ENCODE measurements at regions not wholly inside any gene's neighbourhood (a gene's known extent, or its start where the extent isn't known, plus 50 kb on each side); places are given as distances from the start of the nearest gene placed in this dataset.

- DNase-seq (ENCODE audit: low read depth) = no peak
- TF ChIP-seq, protein P1, sequence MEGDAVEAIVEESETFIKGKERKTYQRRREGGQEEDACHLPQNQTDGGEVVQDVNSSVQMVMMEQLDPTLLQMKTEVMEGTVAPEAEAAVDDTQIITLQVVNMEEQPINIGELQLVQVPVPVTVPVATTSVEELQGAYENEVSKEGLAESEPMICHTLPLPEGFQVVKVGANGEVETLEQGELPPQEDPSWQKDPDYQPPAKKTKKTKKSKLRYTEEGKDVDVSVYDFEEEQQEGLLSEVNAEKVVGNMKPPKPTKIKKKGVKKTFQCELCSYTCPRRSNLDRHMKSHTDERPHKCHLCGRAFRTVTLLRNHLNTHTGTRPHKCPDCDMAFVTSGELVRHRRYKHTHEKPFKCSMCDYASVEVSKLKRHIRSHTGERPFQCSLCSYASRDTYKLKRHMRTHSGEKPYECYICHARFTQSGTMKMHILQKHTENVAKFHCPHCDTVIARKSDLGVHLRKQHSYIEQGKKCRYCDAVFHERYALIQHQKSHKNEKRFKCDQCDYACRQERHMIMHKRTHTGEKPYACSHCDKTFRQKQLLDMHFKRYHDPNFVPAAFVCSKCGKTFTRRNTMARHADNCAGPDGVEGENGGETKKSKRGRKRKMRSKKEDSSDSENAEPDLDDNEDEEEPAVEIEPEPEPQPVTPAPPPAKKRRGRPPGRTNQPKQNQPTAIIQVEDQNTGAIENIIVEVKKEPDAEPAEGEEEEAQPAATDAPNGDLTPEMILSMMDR (IDR thresholded peaks at IDR 0.05; ENCODE audit: insufficient read depth, low read depth, low read length) = no peak
- no peak overlapping the region for H3K4me3 ChIP-seq (ENCODE audit: low read depth, low read length)
These were observed 783.6 kb upstream of the ZEB2 start for GRCh38 chr2:145303536-145303935.

GRCh38 chr2:145302886-145303285 lies 783.0 kb upstream of the ZEB2 start:
- DNase-seq (ENCODE audit: low read depth) = no peak
- no peak overlapping the region for H3K4me3 ChIP-seq (ENCODE audit: low read depth, low read length)
- TF ChIP-seq, protein P1 (IDR thresholded peaks at IDR 0.05; ENCODE audit: insufficient read depth, low read depth, low read length) = no peak

DNA sequence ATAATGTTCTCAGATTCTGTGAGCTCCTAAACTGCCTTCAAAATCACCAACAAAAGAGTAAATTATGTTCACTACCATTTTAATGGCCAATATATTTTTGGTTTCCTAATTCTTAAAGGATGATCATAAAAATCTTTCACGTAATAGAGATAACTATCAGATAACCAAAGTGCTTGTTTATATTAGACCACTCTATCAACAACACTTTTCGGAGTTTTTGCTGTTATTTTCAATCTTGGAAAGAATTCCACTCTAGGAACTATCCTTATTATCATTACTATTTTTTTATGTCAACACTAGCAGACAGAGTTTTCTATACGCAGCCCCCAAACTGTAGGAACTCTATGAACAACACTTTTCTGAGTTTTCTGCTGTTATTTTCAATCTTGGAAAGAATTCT lies 782.5 kb upstream of the ZEB2 start:
- TF ChIP-seq, protein P1 (IDR thresholded peaks at IDR 0.05; ENCODE audit: insufficient read depth, low read depth, low read length) = no peak
- no peak overlapping the region for H3K4me3 ChIP-seq (ENCODE audit: low read depth, low read length)
- DNase-seq (ENCODE audit: low read depth) = no peak

- no peak for DNase-seq (ENCODE audit: low read depth)
- TF ChIP-seq, protein P1 (IDR thresholded peaks at IDR 0.05; ENCODE audit: insufficient read depth, low read depth, low read length) = no peak
- H3K4me3 ChIP-seq (ENCODE audit: low read depth, low read length) = no peak overlapping the region
These were observed 779.4 kb upstream of the ZEB2 start for GRCh38 chr2:145299368-145299767.

GRCh38 chr2:145292166-145292565 lies 772.2 kb upstream of the ZEB2 start:
- no peak for DNase-seq (ENCODE audit: low read depth)
- TF ChIP-seq, protein P1 (IDR thresholded peaks at IDR 0.05; ENCODE audit: insufficient read depth, low read depth, low read length) = no peak
- H3K4me3 ChIP-seq (ENCODE audit: low read depth, low read length) = no peak overlapping the region

GRCh38 chr2:145290986-145291385 lies 771.1 kb upstream of the ZEB2 start:
- TF ChIP-seq, protein P1 (IDR thresholded peaks at IDR 0.05; ENCODE audit: insufficient read depth, low read depth, low read length) = no peak
- no peak for DNase-seq (ENCODE audit: low read depth)
- no peak overlapping the region for H3K4me3 ChIP-seq (ENCODE audit: low read depth, low read length)

DNA sequence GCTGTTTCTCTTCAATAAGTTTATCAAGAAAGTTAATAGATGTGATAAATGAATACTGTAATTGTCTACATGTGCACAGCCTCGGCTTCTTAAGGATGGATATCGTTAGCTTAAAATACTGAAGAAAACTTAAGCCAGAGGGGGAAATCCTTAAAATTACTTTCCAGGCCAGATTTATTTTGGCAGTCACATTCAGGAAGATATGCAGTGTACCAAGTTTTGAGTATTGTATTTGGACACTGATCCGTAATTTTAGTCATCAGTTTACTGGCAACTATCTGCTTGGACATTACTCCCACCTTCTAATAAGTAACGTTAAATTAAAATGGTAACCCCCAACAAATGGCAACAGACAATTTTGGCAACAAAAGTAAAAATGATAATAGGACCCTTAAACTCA lies 770.0 kb upstream of the ZEB2 start:
- DNase-seq (ENCODE audit: low read depth) = no peak
- no peak overlapping the region for H3K4me3 ChIP-seq (ENCODE audit: low read depth, low read length)
- TF ChIP-seq, protein P1 (IDR thresholded peaks at IDR 0.05; ENCODE audit: insufficient read depth, low read depth, low read length) = no peak
